ENCODE measurements at regions not wholly inside any gene's neighbourhood (a gene's known extent, or its start where the extent isn't known, plus 50 kb on each side); places are given as distances from the start of the nearest gene placed in this dataset.

DNA sequence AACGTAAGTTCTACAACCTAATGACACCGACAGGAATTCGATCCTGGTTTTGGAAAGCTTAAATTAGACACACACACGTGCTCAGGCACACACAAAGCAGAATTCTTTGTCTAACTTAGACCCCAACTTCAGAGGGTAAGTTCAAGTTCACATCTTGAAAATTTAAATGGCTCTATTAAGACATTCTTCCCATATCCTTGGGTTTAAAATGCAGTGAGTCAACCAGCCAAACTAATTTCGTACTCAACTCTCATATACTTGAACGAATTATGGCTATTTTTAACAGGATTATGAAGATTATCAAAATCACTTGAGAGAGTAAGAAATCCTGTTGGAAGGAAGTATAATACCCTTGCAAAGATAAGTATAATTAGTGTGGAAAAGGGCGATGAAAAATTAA lies 53.2 kb upstream of the ARL4C start:
- no peak for TF ChIP-seq CTCF (IDR thresholded peaks at IDR 0.05; ENCODE audit: partially characterized antibody, unreplicated experiment)
- H3K9me3 Mint-ChIP-seq (ENCODE audit: unreplicated experiment) = peaks cover 3% of the 10 kb centered on the region
- H3K4me3 Mint-ChIP-seq (ENCODE audit: unreplicated experiment) = no peak overlapping the region
- H3K4me1 Mint-ChIP-seq (ENCODE audit: low read depth, unreplicated experiment) = peaks cover 21% of the 10 kb centered on the region
- DNase-seq = no peak
- H3K27ac Mint-ChIP-seq (ENCODE audit: unreplicated experiment) = no peak overlapping the region
- H3K27me3 Mint-ChIP-seq (ENCODE audit: unreplicated experiment) = peaks cover 3% of the 10 kb centered on the region
- peaks cover 6% of the 10 kb centered on the region for H3K36me3 Mint-ChIP-seq (ENCODE audit: unreplicated experiment)

- Mint-ChIP-seq H3K27ac (ENCODE audit: unreplicated experiment) (no peak overlapping the region), H3K4me1 (ENCODE audit: low read depth, unreplicated experiment) (peaks cover 21% of the 10 kb centered on the region), H3K27me3 (ENCODE audit: unreplicated experiment) (peaks cover 3% of the 10 kb centered on the region), H3K9me3 (ENCODE audit: unreplicated experiment) (peaks cover 3% of the 10 kb centered on the region), H3K36me3 (ENCODE audit: unreplicated experiment) (no peaks in the 10 kb centered on the region), H3K4me3 (ENCODE audit: unreplicated experiment) (no peak overlapping the region)
- no peak for TF ChIP-seq CTCF (IDR thresholded peaks at IDR 0.05; ENCODE audit: partially characterized antibody, unreplicated experiment)
- no peak for DNase-seq
Measured at GRCh38 chr2:234548695-234549420, 52.0 kb upstream of the ARL4C start.

GRCh38 chr2:234546770-234547169 lies 49.9 kb upstream of the ARL4C start:
- H3K4me1 Mint-ChIP-seq (ENCODE audit: low read depth, unreplicated experiment) = peaks cover 21% of the 10 kb centered on the region
- no peaks in the 10 kb centered on the region for H3K36me3 Mint-ChIP-seq (ENCODE audit: unreplicated experiment)
- no peaks in the 10 kb centered on the region for H3K9me3 Mint-ChIP-seq (ENCODE audit: unreplicated experiment)
- DNase-seq = no peak
- no peak for TF ChIP-seq CTCF (IDR thresholded peaks at IDR 0.05; ENCODE audit: partially characterized antibody, unreplicated experiment)
- no peak overlapping the region for H3K27ac Mint-ChIP-seq (ENCODE audit: unreplicated experiment)
- H3K4me3 Mint-ChIP-seq (ENCODE audit: unreplicated experiment) = no peak overlapping the region
- peaks cover 3% of the 10 kb centered on the region for H3K27me3 Mint-ChIP-seq (ENCODE audit: unreplicated experiment)

Measured in glutamatergic neuron (in vitro differentiated cells).